Endothelial cell of umbilical vein (primary cell): ENCODE measurements at regions not wholly inside any gene's neighbourhood (a gene's known extent, or its start where the extent isn't known, plus 50 kb on each side); places are given as distances from the start of the nearest gene placed in this dataset.

Experiments used
- BruUV-seq: library from RNA; stranded (reverse); fragments of 400-500 nt; replicated peaks from 2 replicates; lab custom pipeline; 2021; lab: Mats Ljungman, UMichigan
- CTCF ChIA-PET: fragments of 300-600, 350-600 bp; sonication (Branson Sonifier 250); formaldehyde crosslinking; loops from one replicate; lab custom pipeline; 2021; ENCODE audit warnings: antibody characterized with exemption, inconsistent platforms; lab: Charles Lee
- POLR2A ChIA-PET: fragments of 300-600, 350-600 bp; sonication (Branson Sonifier 250); formaldehyde crosslinking; loops from one replicate; lab custom pipeline; 2021; ENCODE audit warnings: antibody characterized with exemption, inconsistent platforms; lab: Charles Lee
- DNase-seq: peaks from one replicate; pipeline ENCODE4 v3.0.0-alpha.2; 2011; ENCODE audit warnings: low read depth, low spot score
- FAIRE-seq: peaks from 2 replicates; lab custom pipeline; 2011; peaks lifted over from hg19 to GRCh38; lab: Jason Lieb, UNC
- H2AFZ ChIP-seq: 2 replicates; pipeline ENCODE4 v1.6.0; 2012; ENCODE audit warnings: low read depth, low read length, control low read depth, inconsistent platforms
- H3K27ac ChIP-seq: 2 replicates; pipeline ENCODE4 v1.5.1; 2011; ENCODE audit warnings: low read depth, mild to moderate bottlenecking, control low read depth, low read length, moderate library complexity; ENCODE audit not compliant: insufficient read depth
- H3K27me3 ChIP-seq, 2 experiments: 2 replicates each; pipeline versions ENCODE4 v1.6.0 to v1.6.1; 2011; ENCODE audit warnings: low read length in 2 of 2, mixed read lengths in 1 of 2; ENCODE audit not compliant: control insufficient read depth in 2 of 2, insufficient read depth in 2 of 2
- H3K36me3 ChIP-seq, 2 experiments: 2 replicates in 1 of 2; 3 replicates in 1 of 2; pipeline ENCODE4 v1.5.1; 2011; ENCODE audit warnings: low read length in 2 of 2, mild to moderate bottlenecking in 1 of 2, moderate library complexity in 1 of 2; ENCODE audit not compliant: control insufficient read depth in 2 of 2, insufficient read depth in 2 of 2; ENCODE audit errors: extremely low read depth in 1 of 2
- H3K4me1 ChIP-seq: 3 replicates; pipeline ENCODE4 v1.5.1; 2011; ENCODE audit warnings: mild to moderate bottlenecking, low read length; ENCODE audit not compliant: control insufficient read depth, insufficient read depth; ENCODE audit errors: extremely low read depth
- H3K4me2 ChIP-seq: 2 replicates; pipeline ENCODE4 v1.6.1; 2011; ENCODE audit warnings: low read length, control low read depth, mixed read lengths; ENCODE audit not compliant: insufficient read depth
- H3K4me3 ChIP-seq, 3 experiments: fragments of 200-600 bp in 1 of 3; sonication (generic), shearing (Covaris generic) in 1 of 3; replicated peaks in 1 of 3; 2 replicates each; pipeline ENCODE4 v1.5.1; 2011 to 2016; ENCODE audit warnings: control low read depth in 3 of 3, low read length in 3 of 3, mild to moderate bottlenecking in 2 of 3, inconsistent platforms in 1 of 3, low read depth in 1 of 3, moderate library complexity in 1 of 3; ENCODE audit not compliant: insufficient read depth in 1 of 3
- H3K79me2 ChIP-seq: 2 replicates; pipeline ENCODE4 v1.6.0; 2012; ENCODE audit warnings: low read length, inconsistent platforms; ENCODE audit not compliant: control insufficient read depth, insufficient read depth
- H3K9ac ChIP-seq: replicated peaks from 2 replicates; pipeline ENCODE3; 2011; ENCODE audit warnings: low read length, control low read depth; ENCODE audit not compliant: insufficient read depth; ENCODE audit errors: extremely low read depth
- H3K9me1 ChIP-seq: replicated peaks from 3 replicates; pipeline ENCODE4 v1.6.0; 2011; ENCODE audit warnings: mild to moderate bottlenecking, low read length; ENCODE audit not compliant: control insufficient read depth, insufficient read depth; ENCODE audit errors: extremely low read depth
- H3K9me3 ChIP-seq: replicated peaks from 2 replicates; pipeline ENCODE4 v1.5.1; 2012; ENCODE audit warnings: low read length, inconsistent platforms; ENCODE audit not compliant: control insufficient read depth, insufficient read depth
- H4K20me1 ChIP-seq: replicated peaks from 2 replicates; pipeline ENCODE3; 2011; ENCODE audit warnings: mild to moderate bottlenecking, low read length; ENCODE audit not compliant: control insufficient read depth, insufficient read depth; ENCODE audit errors: extremely low read depth
- CTCF ChIP-seq, 2 donors: IDR thresholded peaks; 1 replicate in 1 of 2; 2 replicates in 1 of 2; pipeline ENCODE4 v1.5.1; 2011; ENCODE audit warnings: low read length in 2 of 2, mild to moderate bottlenecking in 2 of 2, moderate library complexity in 2 of 2, control low read depth in 1 of 2, inconsistent platforms in 1 of 2, low read depth in 1 of 2; ENCODE audit not compliant: insufficient read depth in 1 of 2; ENCODE audit errors: extremely low read depth in 1 of 2
- EZH2 ChIP-seq: IDR thresholded peaks from 2 replicates; pipeline ENCODE4 v1.6.1; 2012; ENCODE audit warnings: borderline replicate concordance, low read depth, mild to moderate bottlenecking, moderate library complexity, low read length, inconsistent platforms; ENCODE audit not compliant: severe bottlenecking
- FOS ChIP-seq: IDR thresholded peaks from 2 replicates; pipeline ENCODE4 v1.6.1; 2011; ENCODE audit warnings: mild to moderate bottlenecking, low read length, moderate library complexity, borderline replicate concordance; ENCODE audit not compliant: insufficient read depth
- GATA2 ChIP-seq: IDR thresholded peaks from 2 replicates; pipeline ENCODE4 v1.7.0; 2011; ENCODE audit warnings: low read depth, mild to moderate bottlenecking, moderate library complexity, mixed read lengths, low read length; ENCODE audit not compliant: insufficient read length, insufficient read depth
- JUN ChIP-seq: IDR thresholded peaks from 2 replicates; pipeline ENCODE4 v1.6.1; 2011; ENCODE audit warnings: borderline replicate concordance, low read depth; ENCODE audit not compliant: insufficient read length, insufficient read depth
- MYC ChIP-seq: IDR thresholded peaks from one replicate; pipeline ENCODE4 v1.6.1; 2011; ENCODE audit warnings: mild to moderate bottlenecking, low read depth, low read length
- POLR2A ChIP-seq: IDR thresholded peaks from 2 replicates; pipeline ENCODE4 v1.6.1; 2012; ENCODE audit warnings: low read depth, mild to moderate bottlenecking, control low read depth, low read length
- POLR2AphosphoS5 ChIP-seq: IDR thresholded peaks from 2 replicates; pipeline ENCODE4 v1.6.1; 2012; ENCODE audit warnings: low read depth, mild to moderate bottlenecking, control low read depth, low read length, moderate library complexity; ENCODE audit not compliant: insufficient read depth
- dilution Hi-C: fragments of 300-500 bp; cut with MboI; formaldehyde crosslinking; loops from one replicate; pipeline ENCODE4 v1.15.0; 2019; ENCODE audit warnings: low sequenced_read_pairs; ENCODE audit not compliant: extremely low pct_ligation_motif_present
- intact Hi-C: fragments of 100-400 bp; cut with micrococcal nuclease; formaldehyde crosslinking; loops from one replicate; pipeline ENCODE4 v1.10.0; 2022
- TF ChIP-seq, protein P1 (sequence below): IDR thresholded peaks from 2 replicates; pipeline ENCODE4 v1.6.1; 2011; ENCODE audit not compliant: insufficient read depth, insufficient read length

GRCh38 chrX:137748827-137749226, 182.9 kb downstream of the ZIC3 start:
- no peak overlapping the region for H3K27ac ChIP-seq
- no peaks in the 10 kb centered on the region for H3K9me1 ChIP-seq
- no peaks in the 10 kb centered on the region for H3K79me2 ChIP-seq
- DNase-seq (no peak), FAIRE-seq (no peak)
- TF ChIP-seq CTCF (IDR thresholded peaks at IDR 0.05; ENCODE audit: extremely low read depth in 1 of 2, insufficient read depth in 1 of 2, low read depth in 1 of 2, low read length in 2 of 2) (no peak), JUN (no peak), POLR2A (no peak), FOS (no peak), MYC (no peak), POLR2AphosphoS5 (no peak)
- BruUV-seq = no TSS peak
- no peak overlapping the region for H3K9ac ChIP-seq
- H3K4me1 ChIP-seq = no peaks in the 10 kb centered on the region
- POLR2A ChIA-PET = no interaction called here
- H3K36me3 ChIP-seq = no peaks in the 10 kb centered on the region
- no peak overlapping the region for H3K4me3 ChIP-seq
- H3K4me2 ChIP-seq = no peak overlapping the region
- H4K20me1 ChIP-seq = no peaks in the 10 kb centered on the region
- CTCF ChIA-PET = no interaction called here
- dilution Hi-C loops = no loop called here
- intact Hi-C loops = no loop called here
- no peaks in the 10 kb centered on the region for H3K27me3 ChIP-seq
- no peaks in the 10 kb centered on the region for H3K9me3 ChIP-seq
- H2AFZ ChIP-seq = no peak overlapping the region

DNA sequence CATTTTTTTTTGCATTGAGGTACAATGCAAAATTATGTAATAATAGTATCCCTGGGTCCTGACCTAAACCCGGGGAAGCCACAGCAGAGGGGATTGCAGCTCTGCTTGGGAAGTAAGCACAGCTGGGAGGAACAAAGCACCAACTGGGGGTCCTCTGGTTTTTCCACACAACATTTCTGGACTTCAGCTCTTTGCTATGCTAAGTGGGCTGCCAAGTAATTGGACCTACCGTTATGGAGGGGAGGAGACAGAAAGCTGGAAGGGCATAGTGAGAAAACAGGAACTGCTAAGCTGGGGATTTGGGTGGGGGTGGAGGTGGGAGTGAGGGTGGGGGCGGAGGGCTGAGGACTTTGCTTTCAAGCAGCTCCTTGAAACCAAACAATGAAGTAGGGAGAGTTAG, 183.3 kb downstream of the ZIC3 start:
- Histone ChIP-seq H3K9ac (no peak overlapping the region), H3K4me3 (no peak overlapping the region), H3K4me1 (no peaks in the 10 kb centered on the region), H3K27me3 (no peaks in the 10 kb centered on the region), H3K79me2 (no peaks in the 10 kb centered on the region), H3K9me3 (no peaks in the 10 kb centered on the region), H3K9me1 (no peaks in the 10 kb centered on the region), H3K36me3 (no peaks in the 10 kb centered on the region), H4K20me1 (no peaks in the 10 kb centered on the region), H3K27ac (no peak overlapping the region), H3K4me2 (no peak overlapping the region), H2AFZ (no peak overlapping the region)
- DNase-seq (no peak), FAIRE-seq (no peak)
- BruUV-seq = no TSS peak
- dilution Hi-C loops (no loop called here), intact Hi-C loops (no loop called here)
- TF ChIP-seq POLR2AphosphoS5 (no peak), MYC (no peak), EZH2 (no peak), GATA2 (no peak), POLR2A (no peak), JUN (no peak), FOS (no peak), CTCF (IDR thresholded peaks at IDR 0.05; ENCODE audit: extremely low read depth in 1 of 2, insufficient read depth in 1 of 2, low read depth in 1 of 2, low read length in 2 of 2) (no peak)
- TF ChIP-seq, protein P1, sequence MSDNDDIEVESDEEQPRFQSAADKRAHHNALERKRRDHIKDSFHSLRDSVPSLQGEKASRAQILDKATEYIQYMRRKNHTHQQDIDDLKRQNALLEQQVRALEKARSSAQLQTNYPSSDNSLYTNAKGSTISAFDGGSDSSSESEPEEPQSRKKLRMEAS = no peak
- ChIA-PET POLR2A (no interaction called here), CTCF (no interaction called here)
